ENCODE measurements at regions not wholly inside any gene's neighbourhood (a gene's known extent, or its start where the extent isn't known, plus 50 kb on each side); places are given as distances from the start of the nearest gene placed in this dataset.

DNA sequence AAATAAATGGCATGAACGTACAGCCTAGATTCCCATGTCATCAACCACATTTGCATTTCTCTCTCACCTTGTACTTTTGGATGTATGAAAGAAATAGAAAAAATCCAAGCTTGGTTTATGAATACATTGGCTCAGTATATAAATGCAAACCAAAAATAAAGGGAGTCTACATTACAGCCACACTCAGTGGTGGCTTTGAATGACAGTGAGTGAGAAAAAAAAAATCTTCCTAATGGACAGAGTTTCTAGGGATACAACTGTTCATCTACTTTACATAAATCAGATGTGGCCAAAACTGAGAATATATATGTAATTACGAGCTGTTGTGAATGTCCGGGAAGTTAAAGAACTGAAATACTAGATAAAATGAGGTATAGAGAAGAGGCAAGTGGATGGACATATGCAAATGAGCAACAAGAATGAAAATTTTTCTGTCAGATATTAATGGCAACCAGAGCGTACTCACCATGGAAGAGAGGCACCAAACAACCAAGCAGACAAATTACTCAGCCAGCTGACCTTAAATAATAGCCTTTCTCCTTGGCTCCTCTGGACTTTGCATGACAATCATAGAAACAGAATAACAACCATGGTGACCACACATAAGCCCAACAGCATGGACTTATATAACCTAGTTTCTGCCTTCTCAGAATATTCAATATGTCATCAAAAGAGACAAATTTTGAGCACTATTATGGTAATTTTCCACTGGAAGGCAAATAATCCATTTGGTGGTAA, 1305.8 kb downstream of the OTOL1 start:
- Mint-ChIP-seq H3K36me3 (ENCODE audit: low read depth) (no peaks in the 10 kb centered on the region), H3K4me1 (peaks cover 5% of the 10 kb centered on the region), H3K4me3 (no peak overlapping the region), H3K27ac (ENCODE audit: unreplicated experiment) (no peak overlapping the region), H3K27me3 (ENCODE audit: low read depth) (no peaks in the 10 kb centered on the region), H3K9me3 (no peaks in the 10 kb centered on the region)
- TF ChIP-seq, protein P1, sequence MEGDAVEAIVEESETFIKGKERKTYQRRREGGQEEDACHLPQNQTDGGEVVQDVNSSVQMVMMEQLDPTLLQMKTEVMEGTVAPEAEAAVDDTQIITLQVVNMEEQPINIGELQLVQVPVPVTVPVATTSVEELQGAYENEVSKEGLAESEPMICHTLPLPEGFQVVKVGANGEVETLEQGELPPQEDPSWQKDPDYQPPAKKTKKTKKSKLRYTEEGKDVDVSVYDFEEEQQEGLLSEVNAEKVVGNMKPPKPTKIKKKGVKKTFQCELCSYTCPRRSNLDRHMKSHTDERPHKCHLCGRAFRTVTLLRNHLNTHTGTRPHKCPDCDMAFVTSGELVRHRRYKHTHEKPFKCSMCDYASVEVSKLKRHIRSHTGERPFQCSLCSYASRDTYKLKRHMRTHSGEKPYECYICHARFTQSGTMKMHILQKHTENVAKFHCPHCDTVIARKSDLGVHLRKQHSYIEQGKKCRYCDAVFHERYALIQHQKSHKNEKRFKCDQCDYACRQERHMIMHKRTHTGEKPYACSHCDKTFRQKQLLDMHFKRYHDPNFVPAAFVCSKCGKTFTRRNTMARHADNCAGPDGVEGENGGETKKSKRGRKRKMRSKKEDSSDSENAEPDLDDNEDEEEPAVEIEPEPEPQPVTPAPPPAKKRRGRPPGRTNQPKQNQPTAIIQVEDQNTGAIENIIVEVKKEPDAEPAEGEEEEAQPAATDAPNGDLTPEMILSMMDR (conservative IDR thresholded peaks at IDR 0.05): no peak
- no peak for DNase-seq (ENCODE audit: low read depth, low spot score)

DNA sequence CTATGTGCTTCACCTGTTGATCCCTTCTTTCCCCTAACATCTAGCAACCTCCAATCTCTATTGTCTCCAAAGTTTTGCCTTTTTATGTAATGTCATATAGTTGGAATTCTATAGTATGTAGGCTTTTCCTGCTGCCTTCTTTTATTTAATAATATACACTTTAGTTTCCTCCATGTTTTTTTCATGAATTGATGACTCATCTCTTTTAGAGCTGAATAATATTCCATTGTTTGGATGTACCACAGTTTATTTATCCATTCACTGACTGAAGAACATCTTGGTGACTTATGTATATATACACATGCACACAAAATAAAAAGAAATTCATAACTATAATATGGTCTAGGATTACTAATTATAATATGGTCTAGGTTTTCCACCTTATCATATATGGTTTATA, 1314.2 kb downstream of the OTOL1 start:
- H3K4me3 Mint-ChIP-seq: no peak overlapping the region
- H3K27ac Mint-ChIP-seq (ENCODE audit: unreplicated experiment): no peak overlapping the region
- no peak for DNase-seq (ENCODE audit: low read depth, low spot score)
- H3K4me1 Mint-ChIP-seq: no peaks in the 10 kb centered on the region
- no peaks in the 10 kb centered on the region for H3K27me3 Mint-ChIP-seq (ENCODE audit: low read depth)
- H3K36me3 Mint-ChIP-seq (ENCODE audit: low read depth): no peaks in the 10 kb centered on the region
- H3K9me3 Mint-ChIP-seq: no peaks in the 10 kb centered on the region
- TF ChIP-seq, protein P1 (conservative IDR thresholded peaks at IDR 0.05): no peak

DNA sequence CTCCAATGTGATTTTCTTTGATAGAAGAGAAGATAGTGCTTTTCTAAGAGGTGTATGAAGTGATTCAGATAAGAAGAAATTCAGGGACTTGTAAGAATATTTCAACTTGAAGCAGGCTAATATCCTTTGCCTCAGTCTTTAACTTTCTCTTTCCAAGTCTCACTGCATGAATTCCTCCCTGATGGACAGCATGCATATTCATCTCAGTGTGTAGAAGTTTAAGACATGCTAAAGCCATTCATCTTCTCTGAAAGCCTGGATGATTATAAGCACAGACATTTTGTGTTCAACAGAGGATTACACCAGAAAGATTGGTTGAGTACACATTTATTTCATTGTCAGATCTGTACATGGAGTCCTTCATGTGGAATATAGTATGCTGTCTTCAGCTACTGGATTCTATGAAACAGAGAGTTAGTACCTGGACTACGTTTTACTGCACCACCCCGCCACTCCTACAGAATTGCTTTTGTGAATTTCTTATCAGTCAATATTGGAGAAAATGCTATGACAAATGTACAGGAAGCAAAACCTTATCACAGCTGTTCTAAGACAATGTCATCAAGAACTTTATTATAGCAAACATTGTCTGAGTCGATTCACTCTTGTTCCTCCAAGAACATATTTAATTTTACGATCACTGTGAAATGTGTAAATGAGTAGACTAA, 1346.1 kb downstream of the OTOL1 start:
- Mint-ChIP-seq H3K9me3 (no peaks in the 10 kb centered on the region), H3K4me1 (no peaks in the 10 kb centered on the region), H3K4me3 (no peak overlapping the region), H3K36me3 (ENCODE audit: low read depth) (no peaks in the 10 kb centered on the region), H3K27me3 (ENCODE audit: low read depth) (no peaks in the 10 kb centered on the region), H3K27ac (ENCODE audit: unreplicated experiment) (no peak overlapping the region)
- no peak for DNase-seq (ENCODE audit: low read depth, low spot score)
- TF ChIP-seq, protein P1 (conservative IDR thresholded peaks at IDR 0.05): no peak

DNA sequence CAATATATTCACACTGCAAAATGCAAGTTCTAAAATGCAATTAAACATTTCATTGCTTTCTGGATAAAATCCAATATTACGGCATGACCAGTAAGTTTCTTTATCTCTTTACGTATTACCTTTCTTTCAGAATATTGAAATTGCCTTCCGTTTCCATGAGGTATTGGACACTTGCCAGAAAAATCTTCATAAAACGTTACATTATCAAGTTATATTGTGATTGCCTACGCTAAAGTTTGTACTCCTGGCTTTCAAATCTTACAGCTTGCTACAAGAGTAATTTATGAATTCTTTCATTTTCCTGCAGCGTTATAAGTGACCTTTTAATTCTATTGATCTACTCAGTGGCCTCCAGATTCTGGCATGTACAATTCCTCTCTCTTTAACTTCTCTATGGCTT, 1349.3 kb downstream of the OTOL1 start:
- no peaks in the 10 kb centered on the region for H3K4me1 Mint-ChIP-seq
- TF ChIP-seq, protein P1 (conservative IDR thresholded peaks at IDR 0.05): no peak
- no peaks in the 10 kb centered on the region for H3K27me3 Mint-ChIP-seq (ENCODE audit: low read depth)
- no peaks in the 10 kb centered on the region for H3K9me3 Mint-ChIP-seq
- no peak overlapping the region for H3K4me3 Mint-ChIP-seq
- no peak overlapping the region for H3K27ac Mint-ChIP-seq (ENCODE audit: unreplicated experiment)
- no peak for DNase-seq (ENCODE audit: low read depth, low spot score)
- no peaks in the 10 kb centered on the region for H3K36me3 Mint-ChIP-seq (ENCODE audit: low read depth)

DNA sequence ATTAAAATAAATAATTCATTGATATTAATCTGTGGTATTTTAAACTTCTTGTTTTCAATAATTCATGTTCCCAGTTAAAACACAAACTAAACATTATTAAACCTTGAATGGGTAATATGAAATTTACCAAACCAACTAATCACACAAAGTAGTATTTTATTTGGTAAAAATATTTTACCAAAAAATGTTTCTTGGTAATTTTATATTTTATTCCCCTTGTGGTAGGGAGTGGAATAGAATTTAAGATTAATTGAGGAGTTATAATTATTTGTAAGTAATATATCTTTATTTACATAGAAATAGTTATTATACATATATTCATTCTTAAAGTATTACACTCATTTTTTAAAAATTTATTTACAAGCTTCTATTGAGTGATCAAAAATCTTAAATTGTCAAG, 1350.9 kb downstream of the OTOL1 start:
- Mint-ChIP-seq H3K36me3 (ENCODE audit: low read depth) (no peaks in the 10 kb centered on the region), H3K4me3 (no peak overlapping the region), H3K27ac (ENCODE audit: unreplicated experiment) (no peak overlapping the region), H3K9me3 (no peaks in the 10 kb centered on the region), H3K27me3 (ENCODE audit: low read depth) (no peaks in the 10 kb centered on the region), H3K4me1 (no peaks in the 10 kb centered on the region)
- TF ChIP-seq, protein P1 (conservative IDR thresholded peaks at IDR 0.05): peak; percentile 32
- DNase-seq (ENCODE audit: low read depth, low spot score): no peak

Measured in neural crest cell (in vitro differentiated cells).